Gastroesophageal sphincter (tissue), 4 donors: ENCODE measurements at regions not wholly inside any gene's neighbourhood (a gene's known extent, or its start where the extent isn't known, plus 50 kb on each side); places are given as distances from the start of the nearest gene placed in this dataset.

Experiments used
- ATAC-seq: fragments of 150-250 bp; one replicate; pipeline ENCODE4 v1.9.1; 2016; ENCODE audit warnings: mild to moderate bottlenecking, moderate library complexity
- H3K27ac ChIP-seq, 4 donors: fragments of 200-600 bp; sonication (generic) in 3 of 4; 1 replicate in 3 of 4; 2 replicates in 1 of 4; pipeline ENCODE4 v1.5.1; 2016 to 2019
- H3K27me3 ChIP-seq: fragments of 200-600 bp; sonication (generic); one replicate; pipeline ENCODE4 v1.5.1; 2019
- H3K36me3 ChIP-seq, 2 donors: fragments of 200-600 bp; sonication (generic); one replicate each; pipeline ENCODE4 v1.5.1; 2019; ENCODE audit warnings: control low read depth in 1 of 2
- H3K4me1 ChIP-seq, 3 donors: fragments of 200-600 bp; sonication (generic); 1 replicate in 2 of 3; 2 replicates in 1 of 3; pipeline ENCODE4 v1.5.1; 2016 to 2019; ENCODE audit warnings: control low read depth in 2 of 3
- H3K4me3 ChIP-seq, 2 donors: fragments of 200-600 bp; sonication (generic); one replicate each; pipeline ENCODE4 v1.5.1; 2019; ENCODE audit warnings: mild to moderate bottlenecking in 1 of 2, moderate library complexity in 1 of 2
- H3K9me3 ChIP-seq, 3 donors: fragments of 200-600 bp; sonication (generic); one replicate each; pipeline ENCODE4 v1.5.1; 2017 to 2019; ENCODE audit warnings: control low read depth in 2 of 3
- EP300 ChIP-seq: sonication (generic); formaldehyde crosslinking; IDR thresholded peaks from one replicate; pipeline ENCODE4 v1.6.1; 2017; ENCODE audit warnings: antibody characterized with exemption, mild to moderate bottlenecking
- POLR2A ChIP-seq, 2 donors: fragments of 450-650 bp; IDR thresholded peaks; one replicate each; pipeline ENCODE4 v1.6.1; 2017; ENCODE audit warnings: antibody characterized with exemption in 2 of 2, mild to moderate bottlenecking in 2 of 2, moderate library complexity in 1 of 2
- POLR2AphosphoS5 ChIP-seq: sonication (generic); formaldehyde crosslinking; IDR thresholded peaks from one replicate; pipeline ENCODE4 v1.6.1; 2017; ENCODE audit warnings: antibody characterized with exemption
- WGBS, 2 donors: methylation state at CpG; one replicate each; pipeline ENCODE4 v1.1.5; 2018; ENCODE audit warnings: low coverage in 1 of 2; 5-methylcytosine and 5-hydroxymethylcytosine counted together
- TF ChIP-seq, protein P1 (sequence below), 4 experiments: fragments of 200-600 bp in 2 of 4; fragments of 450-650 bp in 2 of 4; sonication (generic) in 1 of 4; IDR thresholded peaks; one replicate each; pipeline ENCODE4 v1.5.1; 2017 to 2019; ENCODE audit warnings: antibody characterized with exemption in 4 of 4, mild to moderate bottlenecking in 2 of 4, moderate library complexity in 2 of 4

DNA sequence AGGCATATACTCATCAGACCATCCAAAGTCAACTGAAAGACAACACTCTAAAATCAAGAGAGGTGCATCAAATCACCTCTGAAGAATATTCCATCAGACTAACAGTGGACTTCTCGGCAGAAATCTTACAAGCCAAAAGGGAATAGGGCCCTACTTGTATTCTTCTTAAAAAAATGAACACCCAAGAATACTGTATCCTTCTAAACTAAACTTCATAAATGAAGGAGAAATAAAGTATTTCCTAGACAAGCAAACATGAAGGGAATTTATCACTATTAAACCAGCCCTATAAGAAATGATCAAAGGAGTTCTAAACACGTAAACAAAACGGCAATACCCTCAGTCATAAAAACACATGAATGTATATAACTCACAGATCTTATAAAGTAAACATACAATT lies 141.2 kb downstream of the CXXC4 start:
- Histone ChIP-seq H3K4me1 (no peaks in the 10 kb centered on the region), H3K36me3 (no peaks in the 10 kb centered on the region), H3K9me3 (peaks cover 0 to 37% (median 2%) of the 10 kb centered on the region in 3 donors), H3K4me3 (no peak overlapping the region), H3K27ac (no peak overlapping the region), H3K27me3 (no peaks in the 10 kb centered on the region)
- TF ChIP-seq, protein P1, sequence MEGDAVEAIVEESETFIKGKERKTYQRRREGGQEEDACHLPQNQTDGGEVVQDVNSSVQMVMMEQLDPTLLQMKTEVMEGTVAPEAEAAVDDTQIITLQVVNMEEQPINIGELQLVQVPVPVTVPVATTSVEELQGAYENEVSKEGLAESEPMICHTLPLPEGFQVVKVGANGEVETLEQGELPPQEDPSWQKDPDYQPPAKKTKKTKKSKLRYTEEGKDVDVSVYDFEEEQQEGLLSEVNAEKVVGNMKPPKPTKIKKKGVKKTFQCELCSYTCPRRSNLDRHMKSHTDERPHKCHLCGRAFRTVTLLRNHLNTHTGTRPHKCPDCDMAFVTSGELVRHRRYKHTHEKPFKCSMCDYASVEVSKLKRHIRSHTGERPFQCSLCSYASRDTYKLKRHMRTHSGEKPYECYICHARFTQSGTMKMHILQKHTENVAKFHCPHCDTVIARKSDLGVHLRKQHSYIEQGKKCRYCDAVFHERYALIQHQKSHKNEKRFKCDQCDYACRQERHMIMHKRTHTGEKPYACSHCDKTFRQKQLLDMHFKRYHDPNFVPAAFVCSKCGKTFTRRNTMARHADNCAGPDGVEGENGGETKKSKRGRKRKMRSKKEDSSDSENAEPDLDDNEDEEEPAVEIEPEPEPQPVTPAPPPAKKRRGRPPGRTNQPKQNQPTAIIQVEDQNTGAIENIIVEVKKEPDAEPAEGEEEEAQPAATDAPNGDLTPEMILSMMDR (IDR thresholded peaks at IDR 0.05): no peak
- no peak for TF ChIP-seq POLR2A (IDR thresholded peaks at IDR 0.05)
- TF ChIP-seq EP300: no peak
- no peak for TF ChIP-seq POLR2AphosphoS5
- 83 to 94% methylated on average over 2 to 3 of the region's 3 CpGs for WGBS, 2 donors
- ATAC-seq: no peak

DNA sequence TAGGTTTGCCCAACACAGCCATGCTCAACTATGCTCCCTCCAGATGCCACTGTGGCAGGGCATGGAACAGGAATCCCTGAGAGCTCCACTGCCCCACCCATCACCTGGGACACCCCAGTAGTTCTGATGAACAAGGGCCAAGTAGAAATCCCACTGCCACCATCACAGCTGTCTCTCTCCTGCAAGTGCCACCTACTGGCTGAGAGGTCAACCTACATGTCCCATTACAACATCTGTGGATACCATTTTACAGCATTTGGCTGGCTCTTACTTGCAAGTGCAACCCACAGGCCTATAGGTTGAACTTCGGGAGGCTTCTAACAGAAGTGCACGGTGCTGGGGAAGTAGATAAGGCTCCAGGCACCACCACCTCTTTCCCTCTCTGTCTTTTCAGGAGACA lies 142.5 kb downstream of the CXXC4 start:
- WGBS, 2 donors: 83% methylated on average over 2 of the region's 2 CpGs; no CpG with 5 or more reads in 1 of the 2 donors
- Histone ChIP-seq H3K27ac (no peak overlapping the region), H3K9me3 (peaks cover 0 to 37% (median 2%) of the 10 kb centered on the region in 3 donors), H3K4me1 (no peaks in the 10 kb centered on the region), H3K36me3 (no peaks in the 10 kb centered on the region), H3K27me3 (no peaks in the 10 kb centered on the region), H3K4me3 (no peak overlapping the region)
- TF ChIP-seq EP300 (no peak), POLR2AphosphoS5 (no peak), POLR2A (IDR thresholded peaks at IDR 0.05) (no peak)
- TF ChIP-seq, protein P1 (IDR thresholded peaks at IDR 0.05): no peak
- ATAC-seq: no peak

DNA sequence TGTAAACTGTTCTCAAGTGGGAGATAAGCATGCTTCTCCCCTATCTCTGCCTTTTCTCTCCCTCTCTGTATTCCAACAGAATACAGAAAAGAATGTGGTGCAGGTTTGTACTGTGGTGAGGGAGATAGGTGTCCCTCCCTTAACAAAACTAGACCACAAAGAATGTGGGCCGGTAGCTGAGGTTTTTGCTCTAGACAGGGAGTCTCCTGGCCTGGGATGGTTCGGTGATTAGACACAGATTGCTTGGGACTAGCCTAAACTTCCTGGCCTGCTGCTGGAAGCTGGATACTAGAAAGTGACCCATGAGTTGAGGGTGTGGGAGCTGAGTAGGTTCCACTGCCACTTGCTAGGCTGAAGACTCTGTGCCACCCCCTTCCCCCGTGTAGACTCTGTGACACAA lies 143.0 kb downstream of the CXXC4 start:
- H3K27ac ChIP-seq: no peak overlapping the region
- ATAC-seq: no peak

DNA sequence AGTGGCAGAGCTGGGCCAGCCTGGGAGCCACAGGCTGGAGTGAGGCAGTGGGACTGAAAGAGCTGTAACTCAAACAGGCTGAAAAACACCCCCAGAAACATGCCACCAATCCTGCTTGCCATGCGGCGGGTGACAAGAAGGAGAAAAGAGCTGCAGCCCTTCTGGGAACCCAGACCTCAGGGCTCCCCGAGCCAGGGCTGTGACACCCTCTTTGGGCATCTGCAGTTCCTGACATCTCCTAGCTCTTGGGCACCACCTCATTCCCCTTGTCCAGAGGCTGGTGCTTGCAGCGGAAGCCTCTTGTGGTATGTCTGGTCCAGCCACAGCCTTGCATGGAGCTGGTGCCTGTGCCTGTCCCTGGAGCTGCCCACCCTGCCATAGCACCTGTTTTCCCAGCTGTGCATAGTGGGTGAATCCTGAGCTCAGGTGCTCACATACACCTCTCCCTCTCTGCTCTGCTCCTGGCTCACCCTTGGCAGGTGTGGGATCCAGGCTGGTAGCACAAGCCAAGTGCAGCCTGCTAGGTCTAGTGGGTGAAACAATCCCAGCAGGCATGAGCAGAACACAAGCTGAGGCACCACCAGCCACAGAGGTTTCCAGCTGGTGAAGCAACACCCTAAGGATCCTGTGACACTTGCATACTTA lies 149.0 kb downstream of the CXXC4 start:
- H3K27ac ChIP-seq: no peak overlapping the region
- H3K27me3 ChIP-seq: no peaks in the 10 kb centered on the region
- H3K4me3 ChIP-seq: no peak overlapping the region
- ATAC-seq: no peak
- 96% methylated on average over 3 of the region's 4 CpGs; no CpG with 5 or more reads in 1 of the 2 donors for WGBS, 2 donors
- H3K36me3 ChIP-seq: no peaks in the 10 kb centered on the region
- H3K4me1 ChIP-seq: no peaks in the 10 kb centered on the region
- H3K9me3 ChIP-seq: peaks cover 0 to 10% (median 0%) of the 10 kb centered on the region in 3 donors
- TF ChIP-seq EP300 (no peak), POLR2A (IDR thresholded peaks at IDR 0.05) (no peak)
- TF ChIP-seq, protein P1 (IDR thresholded peaks at IDR 0.05): no peak

More for the DNA sequence above, 143.0 kb downstream of the CXXC4 start:
- Histone ChIP-seq H3K9me3 (peaks cover 0 to 37% (median 2%) of the 10 kb centered on the region in 3 donors), H3K4me3 (no peak overlapping the region), H3K36me3 (no peaks in the 10 kb centered on the region), H3K4me1 (no peaks in the 10 kb centered on the region), H3K27me3 (no peaks in the 10 kb centered on the region)
- TF ChIP-seq, protein P1 (IDR thresholded peaks at IDR 0.05): no peak
- no peak for TF ChIP-seq POLR2AphosphoS5
- TF ChIP-seq EP300: no peak
- WGBS, 2 donors: 50% methylated on average over 1 of the region's 3 CpGs; no CpG with 5 or more reads in 1 of the 2 donors

DNA sequence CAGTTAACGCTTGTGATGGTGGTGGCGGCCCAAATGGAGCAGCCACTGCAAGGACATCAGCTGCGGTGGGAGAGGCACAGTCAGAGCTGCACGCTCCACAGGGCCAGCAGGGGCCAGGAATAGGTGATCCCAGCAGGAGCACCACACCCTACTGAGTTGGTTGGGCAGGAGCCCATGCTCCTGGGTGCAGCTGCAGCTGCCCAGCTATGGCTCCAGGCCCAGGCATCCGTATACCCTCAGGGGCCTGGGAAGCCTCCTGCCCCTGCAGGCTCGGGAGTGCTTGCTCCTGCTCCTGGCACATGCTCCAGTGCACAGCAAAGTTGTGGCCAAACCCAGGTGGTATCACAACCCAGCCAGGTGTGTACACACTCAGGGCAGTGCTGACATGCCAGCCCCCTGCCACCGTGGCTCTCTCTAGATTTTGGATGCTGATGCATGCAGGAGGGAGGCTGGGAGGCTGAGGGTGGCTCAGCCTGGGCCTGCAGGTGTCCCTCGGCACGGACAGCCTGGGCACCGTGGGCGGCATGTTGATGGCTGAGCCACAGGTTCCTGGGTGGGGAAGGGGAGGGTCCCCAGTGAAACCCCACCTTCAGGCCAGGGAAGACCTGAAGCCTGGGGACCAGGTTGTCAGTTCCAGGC lies 150.2 kb downstream of the CXXC4 start:
- Histone ChIP-seq H3K27me3 (no peaks in the 10 kb centered on the region), H3K4me1 (no peaks in the 10 kb centered on the region), H3K9me3 (peaks cover 0 to 8% (median 0%) of the 10 kb centered on the region in 3 donors), H3K27ac (no peak overlapping the region), H3K4me3 (no peak overlapping the region), H3K36me3 (no peaks in the 10 kb centered on the region)
- no peak for ATAC-seq
- WGBS, 2 donors: 88 to 89% methylated on average over 4 of the region's 11 CpGs
- TF ChIP-seq POLR2AphosphoS5: no peak
- TF ChIP-seq EP300: no peak
- TF ChIP-seq POLR2A (IDR thresholded peaks at IDR 0.05): no peak
- TF ChIP-seq, protein P1 (IDR thresholded peaks at IDR 0.05): no peak
